GM23248 (cell line): ENCODE measurements at regions not wholly inside any gene's neighbourhood (a gene's known extent, or its start where the extent isn't known, plus 50 kb on each side); places are given as distances from the start of the nearest gene placed in this dataset.

Experiments used
- EZH2 ChIP-seq: fragments of 200-600 bp; sonication (generic); IDR thresholded peaks from 2 replicates; pipeline ENCODE4 v1.6.1; 2018; ENCODE audit warnings: antibody characterized with exemption, mild to moderate bottlenecking; ENCODE audit not compliant: insufficient read depth, poor library complexity, severe bottlenecking
- EZH2phosphoT487 ChIP-seq: fragments of 200-600 bp; sonication (generic); IDR thresholded peaks from 2 replicates; pipeline ENCODE4 v1.6.1; 2018; ENCODE audit warnings: antibody characterized with exemption, moderate library complexity, mild to moderate bottlenecking, low read depth; ENCODE audit not compliant: insufficient read depth

DNA sequence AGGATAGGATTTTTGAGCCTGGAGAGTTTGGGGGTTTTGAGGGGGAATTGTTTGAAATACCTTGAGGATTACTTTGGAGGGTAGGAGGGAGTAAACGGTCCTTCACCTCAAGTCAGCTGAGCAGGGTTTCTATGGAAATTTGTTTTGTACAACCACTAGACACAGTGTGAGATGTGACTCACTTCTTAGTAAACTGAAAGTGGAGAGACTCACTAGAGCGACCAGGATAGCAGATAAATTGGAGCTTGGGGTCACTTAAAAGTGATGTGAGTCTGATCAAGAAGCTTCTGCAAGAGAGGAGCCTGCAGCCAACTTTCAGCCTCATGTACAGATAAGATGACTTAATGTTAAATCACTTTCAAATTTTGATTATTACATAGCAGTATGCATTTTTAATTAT is 1945.9 kb upstream of the NUDT12 start:
- TF ChIP-seq EZH2, result no peak
- TF ChIP-seq EZH2phosphoT487, result no peak
